Activated naive CD4-positive, alpha-beta T cell treated with anti-CD3 and anti-CD28 coated beads, Interleukin-2, amount 10 ng/mL, durations not matched to agents 7 days and 5 days (primary cell): ENCODE measurements at regions not wholly inside any gene's neighbourhood (a gene's known extent, or its start where the extent isn't known, plus 50 kb on each side); places are given as distances from the start of the nearest gene placed in this dataset.
"Not testable (repeated sequence)": the region's sequence is repeated elsewhere in the genome, so short reads cannot be mapped to it uniquely, and the experiment has no call there.

Experiments used
- CTCF ChIA-PET: fragments of 350-600 bp; sonication (Branson Sonifier 250); formaldehyde crosslinking; loops from one replicate; lab custom pipeline; 2021; ENCODE audit warnings: antibody characterized with exemption; lab: Charles Lee
- DNase-seq: peaks from one replicate; pipeline ENCODE4 v3.0.0-alpha.2; 2020
- H3K27ac Mint-ChIP-seq: one replicate; pipeline ENCODE4 v1.8.0; 2021; ENCODE audit warnings: mild to moderate bottlenecking, moderate library complexity, mixed read lengths
- H3K27me3 Mint-ChIP-seq: one replicate; pipeline ENCODE4 v1.8.0; 2021; ENCODE audit warnings: mild to moderate bottlenecking, mixed read lengths
- H3K36me3 Mint-ChIP-seq: one replicate; pipeline ENCODE4 v1.8.0; 2021; ENCODE audit warnings: mixed read lengths
- H3K4me1 Mint-ChIP-seq: one replicate; pipeline ENCODE4 v1.8.0; 2021; ENCODE audit warnings: mixed read lengths
- H3K4me3 Mint-ChIP-seq: one replicate; pipeline ENCODE4 v1.8.0; 2021; ENCODE audit warnings: mild to moderate bottlenecking, moderate library complexity, mixed read lengths
- H3K9me3 Mint-ChIP-seq: one replicate; pipeline ENCODE4 v1.8.0; 2021; ENCODE audit warnings: mixed read lengths

GRCh38 chr22:41023299-41023623 is 69.1 kb upstream of the EP300 start:
- CTCF ChIA-PET = interaction anchor here (1.7 to 2.0 kb wide), 2 partner anchors 101 to 214 kb away, joined by 4 to 6 read pairs; no protein-coding TSS in a partner anchor
- peak overlapping the region; percentile 69 for H3K4me3 Mint-ChIP-seq
- H3K27ac Mint-ChIP-seq = no peak overlapping the region

GRCh38 chr22:41028841-41029240 is 63.6 kb upstream of the EP300 start:
- no peaks in the 10 kb centered on the region for H3K9me3 Mint-ChIP-seq
- no peak overlapping the region for H3K27ac Mint-ChIP-seq
- H3K36me3 Mint-ChIP-seq = no peaks in the 10 kb centered on the region
- no peak for DNase-seq
- CTCF ChIA-PET = no interaction called here
- peaks cover 52% of the 10 kb centered on the region for H3K27me3 Mint-ChIP-seq
- H3K4me3 Mint-ChIP-seq = no peak overlapping the region
- H3K4me1 Mint-ChIP-seq = no peaks in the 10 kb centered on the region

More at GRCh38 chr22:41023299-41023623, 69.1 kb upstream of the EP300 start:
- DNase-seq = no peak
- Mint-ChIP-seq H3K9me3 (no peaks in the 10 kb centered on the region), H3K36me3 (peaks cover 5% of the 10 kb centered on the region), H3K27me3 (peaks cover 38% of the 10 kb centered on the region), H3K4me1 (peaks cover 29% of the 10 kb centered on the region)

- no peaks in the 10 kb centered on the region for H3K36me3 Mint-ChIP-seq
- no peaks in the 10 kb centered on the region for H3K9me3 Mint-ChIP-seq
- peaks cover 45% of the 10 kb centered on the region for H3K27me3 Mint-ChIP-seq
- CTCF ChIA-PET = no interaction called here
- H3K4me3 Mint-ChIP-seq = no peak overlapping the region
- H3K4me1 Mint-ChIP-seq = no peaks in the 10 kb centered on the region
- no peak for DNase-seq
- no peak overlapping the region for H3K27ac Mint-ChIP-seq
Observed at GRCh38 chr22:41030891-41031290, 61.5 kb upstream of the EP300 start.

- Mint-ChIP-seq H3K27me3 (peaks cover 39% of the 10 kb centered on the region), H3K4me3 (no peak overlapping the region), H3K4me1 (no peaks in the 10 kb centered on the region), H3K9me3 (no peaks in the 10 kb centered on the region), H3K27ac (no peak overlapping the region), H3K36me3 (no peaks in the 10 kb centered on the region)
- CTCF ChIA-PET = no interaction called here
- DNase-seq = no peak
Observed at GRCh38 chr22:41034706-41035105, 57.7 kb upstream of the EP300 start.

- CTCF ChIA-PET = no interaction called here
- Mint-ChIP-seq H3K9me3 (no peaks in the 10 kb centered on the region), H3K4me3 (no peak overlapping the region), H3K36me3 (no peaks in the 10 kb centered on the region), H3K27ac (no peak overlapping the region), H3K4me1 (no peaks in the 10 kb centered on the region), H3K27me3 (peaks cover 32% of the 10 kb centered on the region)
- DNase-seq = no peak
Observed at GRCh38 chr22:41036924-41037323, 55.5 kb upstream of the EP300 start.

- H3K27me3 Mint-ChIP-seq = peaks cover 27% of the 10 kb centered on the region
- CTCF ChIA-PET = no interaction called here
Observed at GRCh38 chr22:41038732-41039131, 53.7 kb upstream of the EP300 start.

GRCh38 chr22:41039641-41040040 is 52.8 kb upstream of the EP300 start:
- DNase-seq, CTCF ChIA-PET, H3K9me3 Mint-ChIP-seq, H3K4me1 Mint-ChIP-seq, H3K27ac Mint-ChIP-seq, H3K36me3 Mint-ChIP-seq, H3K4me3 Mint-ChIP-seq: not testable (repeated sequence)
- peaks cover 25% of the 10 kb centered on the region for H3K27me3 Mint-ChIP-seq

More at GRCh38 chr22:41038732-41039131, 53.7 kb upstream of the EP300 start:
- no peak for DNase-seq
- Mint-ChIP-seq H3K4me3 (no peak overlapping the region), H3K9me3 (no peaks in the 10 kb centered on the region), H3K4me1 (no peaks in the 10 kb centered on the region), H3K36me3 (no peaks in the 10 kb centered on the region), H3K27ac (no peak overlapping the region)

- CTCF ChIA-PET = no interaction called here
- no peak for DNase-seq
- H3K36me3 Mint-ChIP-seq = no peaks in the 10 kb centered on the region
- peaks cover 20% of the 10 kb centered on the region for H3K27me3 Mint-ChIP-seq
- no peaks in the 10 kb centered on the region for H3K9me3 Mint-ChIP-seq
- no peak overlapping the region for H3K27ac Mint-ChIP-seq
- no peaks in the 10 kb centered on the region for H3K4me1 Mint-ChIP-seq
- H3K4me3 Mint-ChIP-seq = no peak overlapping the region
Observed at GRCh38 chr22:41040483-41040882, 51.9 kb upstream of the EP300 start.

- Mint-ChIP-seq H3K4me3 (no peak overlapping the region), H3K9me3 (no peaks in the 10 kb centered on the region), H3K4me1 (no peaks in the 10 kb centered on the region), H3K36me3 (no peaks in the 10 kb centered on the region), H3K27me3 (peaks cover 20% of the 10 kb centered on the region), H3K27ac (no peak overlapping the region)
- DNase-seq = no peak
- CTCF ChIA-PET = no interaction called here
Observed at GRCh38 chr22:41041532-41041931, 50.9 kb upstream of the EP300 start.
